Fibroblast of skin of back (primary cell): ENCODE measurements at regions not wholly inside any gene's neighbourhood (a gene's known extent, or its start where the extent isn't known, plus 50 kb on each side); places are given as distances from the start of the nearest gene placed in this dataset.
"Not testable (repeated sequence)": the region's sequence is repeated elsewhere in the genome, so short reads cannot be mapped to it uniquely, and the experiment has no call there.

Experiments
- DNase-seq: peaks from one replicate; pipeline ENCODE4 v3.0.0-alpha.2; 2013

- no peak for DNase-seq
Observed at GRCh38 chr1:81323862-81324261, 476.9 kb upstream of the ADGRL2 start.

GRCh38 chr1:81317191-81317590 is 483.5 kb upstream of the ADGRL2 start:
- no peak for DNase-seq

- no peak for DNase-seq
Observed at GRCh38 chr1:81314513-81315233, 486.1 kb upstream of the ADGRL2 start.

GRCh38 chr1:81313289-81313688 is 487.4 kb upstream of the ADGRL2 start:
- no peak for DNase-seq

- DNase-seq, result no peak
Observed at GRCh38 chr1:81312272-81312754, 488.4 kb upstream of the ADGRL2 start.

- no peak for DNase-seq
Observed at GRCh38 chr1:81310250-81310649, 490.5 kb upstream of the ADGRL2 start.

GRCh38 chr1:81308191-81308590 is 492.5 kb upstream of the ADGRL2 start:
- DNase-seq, result no peak

GRCh38 chr1:81307786-81308185 is 492.9 kb upstream of the ADGRL2 start:
- no peak for DNase-seq

- peak; percentile 55 for DNase-seq
Observed at GRCh38 chr1:81305997-81306452, 494.7 kb upstream of the ADGRL2 start.

DNA sequence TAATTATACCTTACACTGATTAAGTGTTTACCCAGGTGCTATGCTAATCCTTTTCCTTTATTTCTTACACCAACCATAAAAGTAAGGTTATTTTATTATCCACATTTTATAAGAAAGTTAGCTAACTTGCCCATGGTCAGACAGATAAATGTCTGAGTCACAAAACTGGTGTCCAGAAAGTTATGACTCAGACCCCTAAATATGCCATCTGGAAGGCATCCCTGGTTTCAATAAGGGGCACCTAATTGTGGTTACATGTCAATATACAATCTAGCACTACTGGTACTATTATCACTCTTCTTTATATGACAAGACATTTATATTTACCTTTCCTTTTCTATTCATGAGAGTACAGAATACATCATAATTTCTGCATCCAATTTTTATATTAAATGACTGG is 496.5 kb upstream of the ADGRL2 start:
- peak; percentile 81 for DNase-seq

DNA sequence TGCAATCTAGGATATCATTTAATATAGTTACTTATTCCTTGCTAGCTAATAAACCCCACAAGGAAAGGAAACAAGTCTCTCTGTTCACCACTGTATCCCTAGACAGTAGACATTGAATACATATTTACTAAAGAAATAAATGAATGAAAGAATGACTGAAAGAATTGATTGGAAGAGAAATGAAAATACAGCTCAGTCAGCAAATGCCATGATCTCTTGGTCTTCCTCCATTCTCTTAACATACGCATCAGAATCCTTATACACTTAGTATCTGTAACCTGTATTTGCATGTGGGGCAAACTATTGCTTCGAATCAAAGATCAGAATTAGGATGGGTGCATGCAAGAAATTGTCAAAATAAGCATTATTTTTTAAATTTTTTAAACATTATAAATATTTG is 500.8 kb upstream of the ADGRL2 start:
- no peak for DNase-seq

DNA sequence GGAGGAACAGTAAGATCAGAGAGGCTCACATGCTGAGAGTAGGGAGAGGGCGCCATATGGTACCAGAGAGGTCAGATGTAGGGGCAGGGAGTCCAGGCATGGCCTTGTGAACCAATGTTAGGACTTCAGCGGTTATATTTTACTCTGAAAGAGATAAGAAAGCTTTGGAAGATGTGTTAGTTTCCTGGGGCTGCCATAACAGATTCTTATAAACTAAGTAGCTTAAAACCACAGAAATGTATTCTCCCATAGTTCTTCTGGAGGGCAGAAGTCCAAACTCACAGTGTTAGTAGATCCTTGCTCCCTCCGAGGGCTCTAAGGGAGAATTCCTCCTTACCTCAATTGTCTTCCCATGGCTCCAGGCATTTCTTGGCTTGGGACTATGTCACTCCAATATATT is 502.5 kb upstream of the ADGRL2 start:
- DNase-seq, result peak; percentile 42

DNA sequence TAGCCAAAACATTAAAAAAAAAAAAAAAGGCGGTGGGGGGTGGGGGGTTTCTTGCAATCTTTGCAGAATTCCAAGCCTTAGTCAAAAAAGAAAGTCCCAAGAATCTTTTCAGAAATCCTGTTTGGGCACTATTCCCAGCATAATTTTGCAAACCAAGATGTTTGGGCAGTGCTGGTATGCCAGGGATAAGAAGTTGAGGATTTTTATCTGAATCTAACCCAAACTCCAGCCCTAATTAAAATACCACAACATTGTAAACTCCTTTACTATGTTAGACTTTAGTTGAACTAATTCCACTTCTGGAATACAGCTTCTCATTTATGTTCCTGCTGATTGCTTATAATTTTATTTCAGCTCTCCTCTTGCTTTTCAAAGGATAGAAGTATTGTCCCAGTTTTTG is 504.1 kb upstream of the ADGRL2 start:
- peak; percentile 32 for DNase-seq

DNA sequence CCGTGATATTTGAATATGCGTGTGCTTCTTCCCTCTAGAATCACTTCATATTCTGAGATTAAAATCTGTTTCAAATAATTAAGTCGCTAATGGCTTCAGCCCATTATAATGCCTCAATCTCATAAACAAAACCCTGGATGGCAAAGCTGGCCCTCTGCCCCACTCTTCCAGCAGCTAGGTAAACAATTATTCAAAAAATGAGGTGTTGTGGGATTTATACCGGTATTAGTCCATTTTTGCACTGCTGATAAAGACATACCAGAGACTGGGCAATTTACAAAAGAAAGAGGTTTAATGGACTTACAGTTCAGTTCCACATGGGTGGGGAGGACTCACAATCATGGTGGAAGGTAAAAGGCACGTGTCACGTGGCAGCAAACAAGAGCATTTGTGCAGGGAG is 510.4 kb upstream of the ADGRL2 start:
- no peak for DNase-seq

- no peak for DNase-seq
Observed at GRCh38 chr1:81288689-81289088, 512.0 kb upstream of the ADGRL2 start.

DNA sequence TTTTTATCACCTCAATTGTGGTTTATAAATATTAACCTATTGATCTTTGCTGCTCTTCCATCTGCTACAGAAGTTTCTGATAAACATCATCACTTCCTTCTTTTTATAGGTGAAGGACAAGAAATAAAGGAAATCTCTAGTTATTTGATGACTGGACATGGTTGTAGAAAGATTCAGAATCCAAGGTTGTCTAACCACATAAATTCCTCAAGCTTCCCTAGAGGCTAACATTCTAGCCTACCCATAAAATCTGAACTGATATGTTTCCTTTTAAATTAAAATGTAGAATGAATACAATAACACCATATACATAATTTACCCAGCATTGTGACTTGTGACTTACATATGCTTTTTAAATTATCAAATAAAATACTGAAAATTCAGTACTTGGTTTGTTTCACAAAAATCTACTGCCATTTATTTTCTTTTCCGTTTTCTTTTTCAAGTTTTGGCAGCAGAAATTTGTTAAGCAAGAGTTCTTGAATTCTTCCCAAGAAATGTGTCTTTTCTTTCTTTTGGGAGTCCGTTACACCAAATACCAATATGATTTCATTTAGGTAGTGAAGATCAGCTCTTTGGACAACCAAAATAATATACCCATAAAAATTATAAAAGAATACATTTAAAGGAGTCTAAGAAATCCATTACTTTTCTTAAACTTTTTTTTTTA is 513.2 kb upstream of the ADGRL2 start:
- no peak for DNase-seq

GRCh38 chr1:81270051-81270450 is 530.7 kb upstream of the ADGRL2 start:
- no peak for DNase-seq

GRCh38 chr1:81264976-81265375 is 535.8 kb upstream of the ADGRL2 start:
- no peak for DNase-seq

DNA sequence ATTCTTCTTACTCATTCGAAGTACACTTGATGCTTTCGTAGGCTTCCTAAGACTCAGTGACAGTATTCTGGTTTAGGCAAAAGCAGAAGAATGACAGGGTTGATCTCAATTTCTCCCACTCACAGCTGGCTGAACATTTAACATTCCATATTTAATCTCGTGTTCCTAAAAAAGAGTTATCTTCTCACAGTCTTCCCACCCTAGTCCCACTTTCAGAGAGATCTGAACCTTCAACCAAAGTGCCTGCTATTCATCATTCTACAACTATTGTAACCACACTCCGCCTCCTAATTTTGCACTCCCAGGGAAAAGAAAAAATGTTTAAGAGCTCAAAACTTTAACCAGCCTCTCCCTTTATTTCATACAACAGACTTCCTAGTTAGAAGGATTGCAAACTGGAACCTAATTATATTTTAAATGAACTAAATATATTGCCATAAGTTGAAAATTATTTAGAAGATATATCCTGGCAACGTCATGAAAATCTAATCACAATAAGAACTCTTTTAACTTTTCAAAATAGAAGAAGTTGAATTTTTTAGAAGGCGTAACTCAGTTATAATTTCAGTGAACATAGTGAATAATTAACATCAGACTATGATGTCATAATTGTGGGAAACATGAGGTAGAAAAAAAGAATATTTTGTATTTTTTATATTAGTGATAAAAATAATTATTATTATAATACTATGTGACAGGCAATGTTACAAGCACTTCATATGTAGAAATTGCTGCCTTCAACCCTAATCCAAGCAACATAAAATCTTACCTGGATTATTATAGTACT is 540.9 kb upstream of the ADGRL2 start:
- no peak for DNase-seq

DNA sequence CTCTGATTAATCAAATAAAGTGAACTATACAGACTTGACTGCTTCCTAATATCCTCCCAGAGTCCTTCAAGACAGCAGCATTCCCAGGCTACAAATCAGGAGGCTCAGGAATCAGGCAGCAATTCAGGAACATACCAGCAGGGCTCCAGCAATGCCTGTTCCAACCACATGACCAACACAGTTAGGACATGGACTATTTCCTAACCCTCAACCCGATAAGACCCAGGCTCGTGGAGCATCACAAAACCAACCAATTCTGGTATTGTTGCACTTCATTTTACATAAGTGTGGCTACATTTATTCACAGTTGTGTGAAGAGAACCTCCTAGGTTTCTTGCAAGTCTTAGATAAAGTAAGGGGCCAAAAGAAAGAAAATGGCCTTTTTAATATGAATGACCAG is 546.2 kb upstream of the ADGRL2 start:
- no peak for DNase-seq

DNA sequence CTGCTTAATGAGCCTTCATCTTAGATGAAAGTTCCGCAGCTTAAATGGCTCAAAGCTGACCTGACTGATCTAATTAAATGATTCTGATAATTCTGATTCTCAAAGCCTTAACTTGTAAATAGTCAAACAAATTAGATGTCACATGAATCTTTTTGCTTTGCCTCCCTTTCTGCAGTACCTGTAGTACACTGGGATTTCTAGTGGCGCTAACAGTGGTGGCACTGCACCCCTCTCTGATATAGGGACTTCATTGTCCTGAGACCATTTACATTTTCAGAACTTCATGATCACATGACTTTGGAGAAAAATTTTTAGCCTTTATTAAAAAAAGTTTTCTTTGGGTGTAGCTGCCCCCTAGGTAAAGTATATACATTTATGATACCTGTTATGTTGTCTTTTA is 546.7 kb upstream of the ADGRL2 start:
- DNase-seq, result no peak

DNA sequence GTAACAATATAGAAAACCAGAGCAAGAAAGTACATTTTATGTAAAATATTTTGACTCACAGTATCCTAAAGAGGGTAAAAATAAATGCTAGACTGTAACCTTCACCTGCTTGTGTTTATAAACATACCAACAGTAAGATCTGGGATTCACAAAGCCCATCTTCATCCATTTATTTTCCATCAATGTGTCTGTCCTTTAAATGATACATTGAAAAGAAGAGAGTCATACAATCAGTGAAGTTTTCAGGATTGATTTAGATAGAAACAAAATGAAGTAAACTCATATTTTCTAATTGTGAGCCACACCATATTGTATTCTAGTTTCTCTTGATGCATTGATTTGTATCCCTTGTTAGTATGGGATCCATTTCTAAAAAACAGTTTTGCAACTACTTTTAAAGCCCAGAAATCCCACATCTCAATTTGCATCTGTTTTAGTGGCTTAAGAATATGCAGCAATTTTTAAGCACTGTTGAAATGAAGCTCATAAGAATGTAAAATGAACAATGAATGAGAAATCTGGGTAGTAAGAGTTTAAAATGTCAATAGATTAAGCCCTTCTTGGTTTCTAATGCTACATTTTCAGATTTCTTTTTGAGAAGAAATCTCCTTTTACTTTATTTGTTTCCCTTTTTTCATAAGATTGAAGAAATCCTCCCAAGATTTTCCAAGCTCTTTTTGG is 548.1 kb upstream of the ADGRL2 start:
- no peak for DNase-seq

DNA sequence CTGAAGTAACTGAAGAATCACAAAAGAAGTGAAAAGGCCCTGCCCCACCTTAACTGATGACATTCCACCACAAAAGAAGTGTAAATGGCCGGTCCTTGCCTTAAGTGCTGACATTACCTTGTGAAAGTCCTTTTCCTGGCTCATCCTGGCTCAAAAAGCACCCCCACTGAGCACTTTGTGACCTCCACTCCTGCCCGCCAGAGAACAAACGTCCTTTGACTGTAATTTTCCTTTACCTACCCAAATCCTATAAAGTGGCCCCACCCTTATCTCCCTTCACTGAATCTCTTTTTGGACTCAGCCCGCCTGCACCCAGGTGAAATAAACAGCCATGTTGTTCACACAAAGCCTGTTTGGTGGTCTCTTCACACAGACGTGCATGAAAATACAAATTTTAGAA is 549.9 kb upstream of the ADGRL2 start:
- DNase-seq, result not testable (repeated sequence)
